IMR-90 (cell line): ENCODE measurements at regions not wholly inside any gene's neighbourhood (a gene's known extent, or its start where the extent isn't known, plus 50 kb on each side); places are given as distances from the start of the nearest gene placed in this dataset.

ENCODE experiments used
- ATAC-seq: fragments of 200-7000 bp; cut with Tn5 transposase; 2 replicates; pipeline ENCODE4 v1.9.1; 2020; ENCODE audit warnings: low read depth, mild to moderate bottlenecking, moderate library complexity
- BruUV-seq: library from RNA; stranded (reverse); fragments of 400-500 nt; replicated peaks from 2 replicates; lab custom pipeline; 2021; lab: Mats Ljungman, UMichigan
- CTCF ChIA-PET: fragments of 300-600 bp; formaldehyde crosslinking; extraction: SDS; loops from one replicate; lab custom pipeline; 2021; ENCODE audit warnings: antibody characterized with exemption; lab: Yijun Ruan, JAX
- POLR2A ChIA-PET: fragments of 300-600 bp; sonication (Branson Sonifier 250); formaldehyde crosslinking; loops from one replicate; lab custom pipeline; 2022; ENCODE audit warnings: antibody characterized with exemption; ENCODE audit not compliant: unreplicated experiment; lab: Charles Lee
- DNase-seq: peaks from one replicate; pipeline ENCODE4 v3.0.0; 2013
- H2AFZ ChIP-seq: replicated peaks from 2 replicates; pipeline ENCODE3; 2013; ENCODE audit warnings: low read length, mild to moderate bottlenecking; ENCODE audit not compliant: poor library complexity
- H2AK5ac ChIP-seq: 2 replicates; pipeline ENCODE4 v1.6.1; 2013; ENCODE audit warnings: low read depth, low read length, inconsistent platforms
- H2AK9ac ChIP-seq: replicated peaks from 2 replicates; pipeline ENCODE3; 2013; ENCODE audit warnings: mild to moderate bottlenecking, low read depth, low read length, moderate library complexity; ENCODE audit not compliant: poor library complexity
- H2BK120ac ChIP-seq: 2 replicates; pipeline ENCODE4 v1.6.1; 2013; ENCODE audit warnings: low read depth, low read length, inconsistent platforms
- H2BK15ac ChIP-seq: 3 replicates; pipeline ENCODE4 v1.6.1; 2013; ENCODE audit warnings: low read depth, low read length, inconsistent platforms
- H2BK20ac ChIP-seq: 2 replicates; pipeline ENCODE4 v1.6.1; 2013; ENCODE audit warnings: low read depth, mild to moderate bottlenecking, inconsistent platforms, low read length, moderate library complexity
- H2BK5ac ChIP-seq: 2 replicates; pipeline ENCODE4 v1.6.1; 2013; ENCODE audit warnings: mild to moderate bottlenecking, low read depth, low read length, inconsistent platforms; ENCODE audit not compliant: poor library complexity, severe bottlenecking
- H3K14ac ChIP-seq: replicated peaks from 2 replicates; pipeline ENCODE4 v1.6.1; 2013; ENCODE audit warnings: low read depth, low read length, inconsistent platforms
- H3K18ac ChIP-seq: 2 replicates; pipeline ENCODE4 v1.6.1; 2013; ENCODE audit warnings: low read depth, low read length, control low read depth
- H3K23ac ChIP-seq: 2 replicates; pipeline ENCODE4 v1.6.1; 2013; ENCODE audit warnings: low read depth, low read length, inconsistent platforms
- H3K27ac ChIP-seq: 2 replicates; pipeline ENCODE4 v1.5.1; 2013; ENCODE audit warnings: mild to moderate bottlenecking, control low read depth, low read length; ENCODE audit not compliant: insufficient read depth
- H3K27me3 ChIP-seq: 2 replicates; pipeline ENCODE4 v1.6.1; 2013; ENCODE audit warnings: low read length; ENCODE audit not compliant: control insufficient read depth, insufficient read depth
- H3K36me3 ChIP-seq: 2 replicates; pipeline ENCODE4 v1.6.1; 2013; ENCODE audit warnings: low read length, mixed read lengths; ENCODE audit not compliant: control insufficient read depth, insufficient read depth
- H3K4ac ChIP-seq: 2 replicates; pipeline ENCODE4 v1.6.1; 2013; ENCODE audit warnings: low read depth, low read length, inconsistent platforms
- H3K4me1 ChIP-seq: 2 replicates; pipeline ENCODE4 v1.6.1; 2013; ENCODE audit warnings: low read length, mixed read lengths; ENCODE audit not compliant: control insufficient read depth, insufficient read depth
- H3K4me2 ChIP-seq: 2 replicates; pipeline ENCODE4 v1.6.1; 2013; ENCODE audit warnings: low read depth, mild to moderate bottlenecking, control low read depth, low read length, moderate library complexity
- H3K4me3 ChIP-seq: 2 replicates; pipeline ENCODE4 v1.5.1; 2013; ENCODE audit warnings: low read depth, mild to moderate bottlenecking, control low read depth, low read length, moderate library complexity; ENCODE audit not compliant: insufficient read depth
- H3K56ac ChIP-seq: 2 replicates; pipeline ENCODE4 v1.6.1; 2013; ENCODE audit warnings: low read length, inconsistent platforms; ENCODE audit not compliant: insufficient read depth; ENCODE audit errors: extremely low read depth
- H3K79me1 ChIP-seq, 2 experiments: 2 replicates each; pipeline ENCODE4 v1.6.1; 2013; ENCODE audit warnings: low read length in 2 of 2, inconsistent platforms in 1 of 2, low read depth in 1 of 2
- H3K9ac ChIP-seq: 2 replicates; pipeline ENCODE4 v1.6.1; 2013; ENCODE audit warnings: low read depth, low read length, control low read depth
- H3K9me1 ChIP-seq: 2 replicates; pipeline ENCODE4 v1.6.1; 2013; ENCODE audit warnings: low read length, inconsistent platforms; ENCODE audit not compliant: insufficient read depth
- H3K9me3 ChIP-seq: 2 replicates; pipeline ENCODE4 v1.6.1; 2013; ENCODE audit warnings: low read length; ENCODE audit not compliant: control insufficient read depth, insufficient read depth
- H4K20me1 ChIP-seq: 2 replicates; pipeline ENCODE4 v1.6.1; 2013; ENCODE audit warnings: low read length, inconsistent platforms; ENCODE audit not compliant: insufficient read depth
- H4K5ac ChIP-seq: 2 replicates; pipeline ENCODE4 v1.6.1; 2013; ENCODE audit warnings: mild to moderate bottlenecking, low read depth, low read length, control low read depth
- H4K8ac ChIP-seq, 2 experiments: 2 replicates each; pipeline ENCODE4 v1.6.1; 2013; ENCODE audit warnings: low read depth in 2 of 2, low read length in 2 of 2, control low read depth in 1 of 2, inconsistent platforms in 1 of 2
- H4K91ac ChIP-seq: 2 replicates; pipeline ENCODE4 v1.6.1; 2013; ENCODE audit warnings: low read depth, low read length, inconsistent platforms; ENCODE audit not compliant: insufficient read depth
- CEBPB ChIP-seq: IDR thresholded peaks from 2 replicates; pipeline ENCODE4 v1.6.1; 2012; ENCODE audit warnings: low read depth, low read length, improper control_type of control experiment
- CHD1 ChIP-seq: IDR thresholded peaks from 2 replicates; pipeline ENCODE4 v1.6.1; 2012; ENCODE audit warnings: low read depth, low read length, improper control_type of control experiment
- MAFK ChIP-seq: IDR thresholded peaks from 2 replicates; pipeline ENCODE4 v1.6.1; 2012; ENCODE audit warnings: low read depth, low read length, improper control_type of control experiment
- MXI1 ChIP-seq: IDR thresholded peaks from 2 replicates; pipeline ENCODE4 v1.6.1; 2012; ENCODE audit warnings: low read depth, mild to moderate bottlenecking, low read length, moderate library complexity, borderline replicate concordance
- POLR2A ChIP-seq: IDR thresholded peaks from 2 replicates; pipeline ENCODE4 v1.6.1; 2012; ENCODE audit warnings: mild to moderate bottlenecking, low read depth, low read length
- RCOR1 ChIP-seq: IDR thresholded peaks from 2 replicates; pipeline ENCODE4 v1.6.1; 2012; ENCODE audit warnings: mild to moderate bottlenecking, low read length, improper control_type of control experiment; ENCODE audit not compliant: insufficient replicate concordance
- RFX5 ChIP-seq: IDR thresholded peaks from 2 replicates; pipeline ENCODE4 v1.8.0; 2012; ENCODE audit warnings: low read depth, mild to moderate bottlenecking, low read length, moderate library complexity
- WGBS, 2 experiments: methylation state at CpG; one replicate each; pipeline versions ENCODE4 v1.1.5 to v1.1.7; 2013; ENCODE audit warnings: missing lambda C conversion rate in 2 of 2; ENCODE audit not compliant: insufficient read length in 1 of 2; ENCODE audit errors: extremely low coverage in 2 of 2; 5-methylcytosine and 5-hydroxymethylcytosine counted together
- dilution Hi-C: fragments of 300-500 bp; cut with HindIII; formaldehyde crosslinking; loops from one replicate; pipeline ENCODE4 v1.14.3; 2018; ENCODE audit warnings: low sequenced_read_pairs; ENCODE audit not compliant: unreplicated experiment
- in situ Hi-C: fragments of 300-500 bp; cut with MboI; formaldehyde crosslinking; loops from 3 replicates; pipeline ENCODE4 v1.14.3; 2019; ENCODE audit warnings: low sequenced_read_pairs, inconsistent platforms, mixed read lengths
- intact Hi-C: fragments of 100-400 bp; cut with micrococcal nuclease; formaldehyde crosslinking; loops from 2 replicates; pipeline ENCODE4 v1.10.0; 2022

GRCh38 chr15:91692596-91692995 lies 160.9 kb upstream of the SLCO3A1 start:
- H4K8ac ChIP-seq = no peak overlapping the region
- POLR2A ChIA-PET = no interaction called here
- no peak overlapping the region for H3K27ac ChIP-seq
- H3K4ac ChIP-seq = no peak overlapping the region
- H3K36me3 ChIP-seq = no peaks in the 10 kb centered on the region
- no peak overlapping the region for H3K4me3 ChIP-seq
- no peaks in the 10 kb centered on the region for H3K27me3 ChIP-seq
- no peak overlapping the region for H4K5ac ChIP-seq
- H3K4me2 ChIP-seq = no peak overlapping the region
- no peak overlapping the region for H3K18ac ChIP-seq
- CTCF ChIA-PET = no interaction called here
- H3K14ac ChIP-seq = no peak overlapping the region
- TF ChIP-seq MAFK (no peak), RFX5 (no peak), CHD1 (no peak), MXI1 (no peak), RCOR1 (no peak), CEBPB (no peak), POLR2A (no peak)
- no peaks in the 10 kb centered on the region for H3K9me1 ChIP-seq
- H3K4me1 ChIP-seq = peaks cover 2% of the 10 kb centered on the region; the same call in 1 of the 2 replicates
- H2AFZ ChIP-seq = no peak overlapping the region
- H3K9me3 ChIP-seq = 0 out of 2 replicates have a peak, but pooled peaks cover 1% of the 10 kb centered on the region
- DNase-seq (no peak), ATAC-seq (no peak)
- H4K20me1 ChIP-seq = no peaks in the 10 kb centered on the region
- dilution Hi-C loops (no loop called here), in situ Hi-C loops (no loop called here), intact Hi-C loops (no loop called here)
- H4K91ac ChIP-seq = no peak overlapping the region
- no peak overlapping the region for H3K56ac ChIP-seq
- no peak overlapping the region for H2BK5ac ChIP-seq
- H3K9ac ChIP-seq = no peak overlapping the region
- H2BK120ac ChIP-seq = no peak overlapping the region
- H2BK15ac ChIP-seq = no peak overlapping the region
- H2BK20ac ChIP-seq = no peak overlapping the region
- H2AK5ac ChIP-seq = no peak overlapping the region
- H2AK9ac ChIP-seq = no peak overlapping the region
- no peaks in the 10 kb centered on the region for H3K79me1 ChIP-seq
- H3K23ac ChIP-seq = no peak overlapping the region
- no CpG with 5 or more reads among the region's 5 CpGs for WGBS, 2 experiments
- no TSS peak for BruUV-seq
